ENCODE measurements at regions not wholly inside any gene's neighbourhood (a gene's known extent, or its start where the extent isn't known, plus 50 kb on each side); places are given as distances from the start of the nearest gene placed in this dataset.

DNA sequence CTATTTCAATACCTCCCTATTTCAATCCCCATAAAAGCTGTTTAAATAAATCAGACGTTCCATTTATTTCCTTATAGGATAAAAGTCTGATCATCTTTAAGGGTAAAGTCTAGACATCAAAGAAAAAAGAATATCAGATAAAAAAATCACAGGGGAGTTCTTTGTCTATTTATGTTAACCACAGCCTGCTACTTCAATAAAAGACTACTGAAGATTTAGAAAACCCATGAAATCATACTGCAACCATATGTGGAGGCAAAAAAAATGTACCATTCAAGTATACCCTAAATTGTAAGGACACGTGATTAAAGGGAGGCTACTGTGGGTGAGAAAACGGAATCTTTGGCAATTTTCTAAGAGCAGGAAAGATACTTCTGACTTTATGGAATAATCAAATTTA is 108.2 kb upstream of the TNFSF4 start:
- no peak for TF ChIP-seq POLR2A (conservative IDR thresholded peaks at IDR 0.05)
- TF ChIP-seq, protein P1, sequence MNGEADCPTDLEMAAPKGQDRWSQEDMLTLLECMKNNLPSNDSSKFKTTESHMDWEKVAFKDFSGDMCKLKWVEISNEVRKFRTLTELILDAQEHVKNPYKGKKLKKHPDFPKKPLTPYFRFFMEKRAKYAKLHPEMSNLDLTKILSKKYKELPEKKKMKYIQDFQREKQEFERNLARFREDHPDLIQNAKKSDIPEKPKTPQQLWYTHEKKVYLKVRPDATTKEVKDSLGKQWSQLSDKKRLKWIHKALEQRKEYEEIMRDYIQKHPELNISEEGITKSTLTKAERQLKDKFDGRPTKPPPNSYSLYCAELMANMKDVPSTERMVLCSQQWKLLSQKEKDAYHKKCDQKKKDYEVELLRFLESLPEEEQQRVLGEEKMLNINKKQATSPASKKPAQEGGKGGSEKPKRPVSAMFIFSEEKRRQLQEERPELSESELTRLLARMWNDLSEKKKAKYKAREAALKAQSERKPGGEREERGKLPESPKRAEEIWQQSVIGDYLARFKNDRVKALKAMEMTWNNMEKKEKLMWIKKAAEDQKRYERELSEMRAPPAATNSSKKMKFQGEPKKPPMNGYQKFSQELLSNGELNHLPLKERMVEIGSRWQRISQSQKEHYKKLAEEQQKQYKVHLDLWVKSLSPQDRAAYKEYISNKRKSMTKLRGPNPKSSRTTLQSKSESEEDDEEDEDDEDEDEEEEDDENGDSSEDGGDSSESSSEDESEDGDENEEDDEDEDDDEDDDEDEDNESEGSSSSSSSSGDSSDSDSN (IDR thresholded peaks at IDR 0.05; ENCODE audit: borderline replicate concordance in 1 of 2, low read depth in 2 of 2, low read length in 2 of 2), result no peak
- no peak for TF ChIP-seq TBL1XR1 (IDR thresholded peaks at IDR 0.05; ENCODE audit: low read length in 2 of 2)
- no peak for TF ChIP-seq CCNT2 (IDR thresholded peaks at IDR 0.05; ENCODE audit: borderline replicate concordance, extremely low read depth, insufficient read length, low read depth, low read length)
